A673 (cell line): ENCODE measurements at regions not wholly inside any gene's neighbourhood (a gene's known extent, or its start where the extent isn't known, plus 50 kb on each side); places are given as distances from the start of the nearest gene placed in this dataset.

Experiments
- CTCF ChIP-seq: fragments of 300-800, 200-600 bp; sonication (generic); conservative IDR thresholded peaks from 2 replicates; pipeline ENCODE4 v1.5.1; 2017; ENCODE audit warnings: low read depth, mild to moderate bottlenecking, antibody characterized with exemption, low read length, moderate library complexity, mixed read lengths
- EZH2 ChIP-seq: fragments of 200-600 bp; sonication (generic); IDR thresholded peaks from 2 replicates; pipeline ENCODE4 v1.6.1; 2017; ENCODE audit warnings: borderline replicate concordance, low read depth, mild to moderate bottlenecking, mixed read lengths, antibody characterized with exemption, low read length; ENCODE audit not compliant: poor library complexity, severe bottlenecking

DNA sequence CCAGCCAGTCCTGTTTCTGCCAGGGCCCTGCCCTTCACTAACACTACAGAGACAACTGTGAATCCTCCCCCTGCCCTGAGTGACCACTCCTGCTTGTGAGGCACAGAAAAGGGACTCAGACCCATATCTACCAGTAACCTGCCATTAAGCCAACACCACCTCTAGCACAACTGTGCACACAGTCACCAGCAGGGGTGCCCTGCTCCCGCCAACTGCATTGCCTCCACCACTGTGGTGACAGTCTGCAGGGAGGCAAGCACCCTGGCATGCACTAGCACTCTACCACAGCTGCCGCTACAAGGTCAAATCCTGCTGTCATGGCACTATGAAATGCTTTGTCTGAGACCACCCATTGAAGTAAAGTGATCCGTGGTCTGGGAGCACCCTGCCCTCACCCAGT, 1028.5 kb upstream of the CDH9 start:
- no peak for TF ChIP-seq CTCF
- no peak for TF ChIP-seq EZH2
